GM21367 (cell line): ENCODE measurements at regions not wholly inside any gene's neighbourhood (a gene's known extent, or its start where the extent isn't known, plus 50 kb on each side); places are given as distances from the start of the nearest gene placed in this dataset.
"Not testable (repeated sequence)": the region's sequence is repeated elsewhere in the genome, so short reads cannot be mapped to it uniquely, and the experiment has no call there.

Experiments used
- ATAC-seq: cut with Tn5 transposase; IDR thresholded peaks from one replicate; pipeline ENCODE4 v1.9.1; 2021; ENCODE audit not compliant: unreplicated experiment

GRCh38 chr12:78331753-78332152 lies 501.1 kb downstream of the NAV3 start:
- ATAC-seq: no peak

GRCh38 chr12:78338054-78338785 lies 507.5 kb downstream of the NAV3 start:
- no peak for ATAC-seq

GRCh38 chr12:78340406-78340805 lies 509.7 kb downstream of the NAV3 start:
- no peak for ATAC-seq

GRCh38 chr12:78343657-78344056 lies 513.0 kb downstream of the NAV3 start:
- ATAC-seq: no peak

- no peak for ATAC-seq
These were observed 505.1 kb upstream of the SYT1 start for GRCh38 chr12:78359520-78359919.

GRCh38 chr12:78361683-78362082 lies 502.9 kb upstream of the SYT1 start:
- ATAC-seq: no peak

GRCh38 chr12:78371284-78371683 lies 493.3 kb upstream of the SYT1 start:
- ATAC-seq: no peak

- ATAC-seq: no peak
These were observed 489.1 kb upstream of the SYT1 start for GRCh38 chr12:78375461-78375860.

- ATAC-seq: no peak
These were observed 488.3 kb upstream of the SYT1 start for GRCh38 chr12:78376257-78376656.

- ATAC-seq: not testable (repeated sequence)
These were observed 485.5 kb upstream of the SYT1 start for GRCh38 chr12:78379065-78379464.

- no peak for ATAC-seq
These were observed 481.2 kb upstream of the SYT1 start for GRCh38 chr12:78383414-78383813.

- ATAC-seq: no peak
These were observed 480.0 kb upstream of the SYT1 start for GRCh38 chr12:78384541-78384940.

GRCh38 chr12:78385541-78385940 lies 479.0 kb upstream of the SYT1 start:
- ATAC-seq: no peak

GRCh38 chr12:78386871-78387270 lies 477.7 kb upstream of the SYT1 start:
- no peak for ATAC-seq

- ATAC-seq: no peak
These were observed 476.9 kb upstream of the SYT1 start for GRCh38 chr12:78387721-78388120.

- ATAC-seq: no peak
These were observed 476.1 kb upstream of the SYT1 start for GRCh38 chr12:78388461-78388860.

GRCh38 chr12:78390920-78391319 lies 473.7 kb upstream of the SYT1 start:
- ATAC-seq: no peak

- no peak for ATAC-seq
These were observed 471.7 kb upstream of the SYT1 start for GRCh38 chr12:78392918-78393317.

GRCh38 chr12:78395961-78396360 lies 468.6 kb upstream of the SYT1 start:
- no peak for ATAC-seq

- ATAC-seq: no peak
These were observed 468.0 kb upstream of the SYT1 start for GRCh38 chr12:78396538-78396937.

GRCh38 chr12:78398750-78399149 lies 465.8 kb upstream of the SYT1 start:
- ATAC-seq: no peak

- ATAC-seq: no peak
These were observed 462.0 kb upstream of the SYT1 start for GRCh38 chr12:78402366-78403134.
